AG10803 (cell line): ENCODE measurements at regions not wholly inside any gene's neighbourhood (a gene's known extent, or its start where the extent isn't known, plus 50 kb on each side); places are given as distances from the start of the nearest gene placed in this dataset.

Experiments used
- DNase-seq: peaks from one replicate; pipeline ENCODE4 v3.0.0; 2010; ENCODE audit warnings: low read depth
- H3K4me3 ChIP-seq: 2 replicates; pipeline ENCODE4 v1.5.1; 2011; ENCODE audit warnings: mild to moderate bottlenecking, low read length, control low read depth
- TF ChIP-seq, protein P1 (sequence below): conservative IDR thresholded peaks from 2 replicates; pipeline ENCODE4 v1.5.1; 2011; ENCODE audit warnings: mild to moderate bottlenecking, low read length, control low read depth, inconsistent platforms

GRCh38 chr1:216952864-216953263 is 229.6 kb upstream of the ESRRG start:
- H3K4me3 ChIP-seq, result no peak overlapping the region
- DNase-seq, result no peak
- TF ChIP-seq, protein P1, sequence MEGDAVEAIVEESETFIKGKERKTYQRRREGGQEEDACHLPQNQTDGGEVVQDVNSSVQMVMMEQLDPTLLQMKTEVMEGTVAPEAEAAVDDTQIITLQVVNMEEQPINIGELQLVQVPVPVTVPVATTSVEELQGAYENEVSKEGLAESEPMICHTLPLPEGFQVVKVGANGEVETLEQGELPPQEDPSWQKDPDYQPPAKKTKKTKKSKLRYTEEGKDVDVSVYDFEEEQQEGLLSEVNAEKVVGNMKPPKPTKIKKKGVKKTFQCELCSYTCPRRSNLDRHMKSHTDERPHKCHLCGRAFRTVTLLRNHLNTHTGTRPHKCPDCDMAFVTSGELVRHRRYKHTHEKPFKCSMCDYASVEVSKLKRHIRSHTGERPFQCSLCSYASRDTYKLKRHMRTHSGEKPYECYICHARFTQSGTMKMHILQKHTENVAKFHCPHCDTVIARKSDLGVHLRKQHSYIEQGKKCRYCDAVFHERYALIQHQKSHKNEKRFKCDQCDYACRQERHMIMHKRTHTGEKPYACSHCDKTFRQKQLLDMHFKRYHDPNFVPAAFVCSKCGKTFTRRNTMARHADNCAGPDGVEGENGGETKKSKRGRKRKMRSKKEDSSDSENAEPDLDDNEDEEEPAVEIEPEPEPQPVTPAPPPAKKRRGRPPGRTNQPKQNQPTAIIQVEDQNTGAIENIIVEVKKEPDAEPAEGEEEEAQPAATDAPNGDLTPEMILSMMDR, result no peak

- no peak for DNase-seq
- H3K4me3 ChIP-seq, result no peak overlapping the region
- TF ChIP-seq, protein P1, result no peak
Observed at GRCh38 chr1:216945538-216946080, 222.4 kb upstream of the ESRRG start.

DNA sequence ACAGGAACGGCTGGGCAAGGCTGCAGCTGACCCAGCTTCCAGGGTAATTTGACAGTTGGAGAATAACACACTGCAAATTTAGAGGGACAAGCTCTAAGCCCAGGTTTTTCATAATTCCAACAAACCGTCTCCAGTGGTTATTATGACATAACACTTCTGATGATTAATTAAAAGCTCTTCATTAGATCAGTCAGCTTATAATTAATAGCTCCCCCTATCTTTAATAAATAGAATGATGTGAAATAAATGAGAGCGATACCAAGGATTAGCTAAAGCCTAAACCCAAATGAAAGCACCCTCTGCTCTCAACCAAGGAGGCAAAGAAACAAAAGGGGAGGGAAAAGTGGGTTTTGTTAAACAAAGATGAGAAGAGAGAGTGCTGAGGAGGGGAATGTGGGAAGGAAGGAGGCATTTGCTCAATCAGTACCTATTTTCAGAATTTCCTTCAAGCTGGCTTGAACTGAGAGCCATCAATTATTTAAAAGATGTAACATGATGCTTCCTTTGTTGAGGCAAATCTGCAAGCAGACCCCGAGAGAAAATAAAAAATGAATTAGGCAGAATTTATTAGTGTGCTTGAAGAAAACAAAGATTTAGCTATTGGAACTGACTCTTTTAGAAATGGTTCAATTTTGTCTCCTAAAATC is 221.8 kb upstream of the ESRRG start:
- no peak overlapping the region for H3K4me3 ChIP-seq
- TF ChIP-seq, protein P1, result no peak
- no peak for DNase-seq

DNA sequence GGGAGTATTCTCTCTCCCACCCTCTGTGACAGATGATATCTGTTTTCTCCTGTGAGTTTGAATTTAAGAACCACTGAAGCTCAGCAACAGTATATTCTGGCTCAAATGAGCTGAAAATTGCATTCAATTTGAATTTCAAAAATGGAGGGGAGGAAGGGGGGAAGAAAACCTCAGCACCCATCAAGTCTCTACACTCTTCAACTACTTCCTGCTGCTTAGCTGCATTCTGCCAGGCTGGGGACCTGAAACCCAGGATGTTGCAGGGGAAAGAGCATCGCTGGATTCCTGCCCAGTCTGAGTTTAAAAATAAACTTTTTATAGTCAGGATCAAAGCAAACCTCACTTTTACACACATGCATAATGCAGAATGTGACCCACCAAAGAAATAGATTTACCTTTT is 214.3 kb upstream of the ESRRG start:
- TF ChIP-seq, protein P1, result no peak
- DNase-seq, result no peak
- no peak overlapping the region for H3K4me3 ChIP-seq

DNA sequence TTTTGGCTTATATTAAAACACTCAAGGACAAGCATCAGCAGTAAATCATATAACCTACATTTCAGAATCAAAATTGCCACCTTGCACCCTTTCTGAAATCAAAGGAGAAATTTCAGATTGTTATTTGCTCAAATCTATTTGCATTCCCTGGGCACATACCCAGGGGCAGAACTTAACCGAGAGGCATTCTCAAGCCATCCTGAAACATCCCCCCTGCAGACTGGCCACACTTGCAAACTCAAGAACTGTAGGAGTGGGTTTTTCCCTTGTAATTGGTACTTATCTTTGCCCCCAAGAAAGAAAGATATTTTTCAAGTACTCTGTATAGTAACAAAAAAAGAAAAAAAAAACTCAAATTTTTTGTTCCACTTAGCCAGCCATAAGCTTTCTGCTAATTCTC is 213.6 kb upstream of the ESRRG start:
- TF ChIP-seq, protein P1, result no peak
- H3K4me3 ChIP-seq, result no peak overlapping the region
- no peak for DNase-seq

- TF ChIP-seq, protein P1, result no peak
- H3K4me3 ChIP-seq, result no peak overlapping the region
- DNase-seq, result no peak
Observed at GRCh38 chr1:216935901-216936300, 212.7 kb upstream of the ESRRG start.

DNA sequence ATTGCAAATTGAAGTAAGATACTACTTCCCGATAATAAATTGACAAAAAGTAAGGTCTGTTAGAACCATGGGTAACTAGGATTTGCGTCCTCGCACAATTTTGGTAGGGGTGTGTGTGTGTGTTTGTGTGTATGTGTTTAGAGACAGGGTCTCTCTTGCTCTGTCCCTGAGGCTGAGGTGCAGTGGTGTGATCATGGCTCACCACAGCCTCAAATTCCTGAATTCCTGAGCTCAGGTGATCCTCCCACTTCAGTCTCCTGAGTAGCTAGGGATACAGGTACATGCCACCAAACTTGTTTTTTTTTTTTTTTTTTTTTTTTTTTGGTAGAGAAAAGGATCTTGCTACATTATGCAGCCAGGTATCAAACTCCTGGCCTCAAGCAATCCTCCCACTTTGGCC is 209.2 kb upstream of the ESRRG start:
- DNase-seq, result no peak
- no peak overlapping the region for H3K4me3 ChIP-seq
- TF ChIP-seq, protein P1, result no peak
